OCI-LY1 (cell line): ENCODE measurements at regions not wholly inside any gene's neighbourhood (a gene's known extent, or its start where the extent isn't known, plus 50 kb on each side); places are given as distances from the start of the nearest gene placed in this dataset.

Source experiments
- H2AFZ ChIP-seq: fragments of 200-600 bp; sonication (generic), shearing (Covaris generic); 2 replicates; pipeline ENCODE4 v1.6.0; 2014; ENCODE audit warnings: antibody characterized with exemption, mild to moderate bottlenecking, low read length
- H3F3A ChIP-seq: fragments of 200-600 bp; sonication (generic), shearing (Covaris generic); 2 replicates; pipeline ENCODE4 v1.6.0; 2014; ENCODE audit warnings: mild to moderate bottlenecking, antibody characterized with exemption, low read length, moderate library complexity; ENCODE audit not compliant: insufficient read depth
- H3K27ac ChIP-seq: fragments of 200-600 bp; sonication (generic); 2 replicates; pipeline ENCODE4 v1.5.1; 2014; ENCODE audit warnings: low read length, mixed run types, mild to moderate bottlenecking, low read depth; ENCODE audit not compliant: poor library complexity, severe bottlenecking
- H3K27me3 ChIP-seq: fragments of 200-600 bp; sonication (generic); 2 replicates; pipeline ENCODE4 v1.6.0; 2014; ENCODE audit warnings: antibody characterized with exemption, mild to moderate bottlenecking, low read length, moderate library complexity; ENCODE audit not compliant: insufficient read depth
- H3K36me3 ChIP-seq: fragments of 200-600 bp; sonication (generic); 2 replicates; pipeline ENCODE4 v1.6.1; 2014; ENCODE audit warnings: mild to moderate bottlenecking, antibody characterized with exemption, low read length, moderate library complexity, mixed read lengths; ENCODE audit not compliant: insufficient read depth
- H3K4me1 ChIP-seq: fragments of 200-600 bp; sonication (generic); 2 replicates; pipeline ENCODE4 v1.5.1; 2014; ENCODE audit warnings: mild to moderate bottlenecking, low read length, moderate library complexity; ENCODE audit not compliant: insufficient read depth, severe bottlenecking
- H3K4me2 ChIP-seq: fragments of 200-600 bp; sonication (generic), shearing (Covaris generic); 2 replicates; pipeline ENCODE4 v1.6.1; 2014; ENCODE audit warnings: low read length
- H3K4me3 ChIP-seq: fragments of 200-600 bp; sonication (generic); 2 replicates; pipeline ENCODE4 v1.5.1; 2014; ENCODE audit warnings: low read length, low read depth, mild to moderate bottlenecking, mixed read lengths; ENCODE audit not compliant: poor library complexity, severe bottlenecking
- H3K79me2 ChIP-seq: fragments of 200-600 bp; shearing (Covaris generic); 2 replicates; pipeline ENCODE4 v1.6.1; 2016; ENCODE audit warnings: mixed run types, low read length, mixed read lengths; ENCODE audit not compliant: insufficient read depth
- H3K9ac ChIP-seq: fragments of 200-600 bp; sonication (generic), shearing (Covaris generic); 2 replicates; pipeline ENCODE4 v1.6.1; 2014; ENCODE audit warnings: mild to moderate bottlenecking, low read length, mixed read lengths
- H3K9me2 ChIP-seq: fragments of 200-600 bp; sonication (generic), shearing (Covaris generic); 2 replicates; pipeline ENCODE4 v1.6.1; 2014; ENCODE audit warnings: low read depth, mild to moderate bottlenecking, low read length, mixed read lengths
- H3K9me3 ChIP-seq: fragments of 200-600 bp; shearing (Covaris generic); 2 replicates; pipeline ENCODE4 v1.6.1; 2014; ENCODE audit warnings: low read length, mixed read lengths
- H4K20me1 ChIP-seq: fragments of 200-600 bp; sonication (generic), shearing (Covaris generic); 2 replicates; pipeline ENCODE4 v1.6.0; 2016; ENCODE audit warnings: mild to moderate bottlenecking, low read length; ENCODE audit not compliant: insufficient read depth
- EZH2 ChIP-seq: fragments of 200-600 bp; sonication (generic), shearing (Covaris generic); IDR thresholded peaks from 2 replicates; pipeline ENCODE4 v1.8.0; 2017; ENCODE audit warnings: borderline replicate concordance, mixed run types, mild to moderate bottlenecking, antibody characterized with exemption, low read length, moderate library complexity, mixed read lengths
- TF ChIP-seq, protein P1 (sequence below): fragments of 200-600 bp; sonication (generic), shearing (Covaris generic); IDR thresholded peaks from 2 replicates; pipeline ENCODE4 v1.5.1; 2017; ENCODE audit warnings: mild to moderate bottlenecking, antibody characterized with exemption, low read length, moderate library complexity, mixed read lengths

DNA sequence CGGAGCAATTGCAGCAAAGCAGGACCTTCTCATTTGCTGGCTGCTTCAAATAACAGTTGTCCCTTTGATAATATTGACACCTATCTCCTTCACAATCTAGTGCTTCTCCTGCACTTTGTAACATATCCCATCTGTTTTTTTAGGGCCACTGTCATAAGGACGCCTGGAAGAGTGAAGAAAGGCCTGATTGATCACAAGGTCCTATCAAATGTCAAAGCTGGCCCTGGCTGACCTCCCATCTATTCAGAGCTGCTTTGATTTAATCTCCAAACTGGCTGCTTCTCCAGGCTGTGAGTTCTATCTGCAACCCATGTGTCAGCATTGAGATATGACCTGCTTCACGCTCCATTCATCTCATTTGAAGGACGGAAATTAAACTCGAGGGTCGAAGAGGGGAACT is 601.2 kb upstream of the KCNMB2 start:
- Histone ChIP-seq H3K36me3 (no peaks in the 10 kb centered on the region), H3K27me3 (no peaks in the 10 kb centered on the region), H3K4me1 (no peaks in the 10 kb centered on the region), H4K20me1 (no peaks in the 10 kb centered on the region), H3K9ac (no peak overlapping the region), H3K79me2 (no peaks in the 10 kb centered on the region), H3K27ac (no peak overlapping the region), H2AFZ (no peak overlapping the region), H3K9me2 (no peaks in the 10 kb centered on the region), H3F3A (no peaks in the 10 kb centered on the region), H3K9me3 (no peaks in the 10 kb centered on the region), H3K4me3 (no peak overlapping the region), H3K4me2 (no peak overlapping the region)
- no peak for TF ChIP-seq EZH2
- TF ChIP-seq, protein P1, sequence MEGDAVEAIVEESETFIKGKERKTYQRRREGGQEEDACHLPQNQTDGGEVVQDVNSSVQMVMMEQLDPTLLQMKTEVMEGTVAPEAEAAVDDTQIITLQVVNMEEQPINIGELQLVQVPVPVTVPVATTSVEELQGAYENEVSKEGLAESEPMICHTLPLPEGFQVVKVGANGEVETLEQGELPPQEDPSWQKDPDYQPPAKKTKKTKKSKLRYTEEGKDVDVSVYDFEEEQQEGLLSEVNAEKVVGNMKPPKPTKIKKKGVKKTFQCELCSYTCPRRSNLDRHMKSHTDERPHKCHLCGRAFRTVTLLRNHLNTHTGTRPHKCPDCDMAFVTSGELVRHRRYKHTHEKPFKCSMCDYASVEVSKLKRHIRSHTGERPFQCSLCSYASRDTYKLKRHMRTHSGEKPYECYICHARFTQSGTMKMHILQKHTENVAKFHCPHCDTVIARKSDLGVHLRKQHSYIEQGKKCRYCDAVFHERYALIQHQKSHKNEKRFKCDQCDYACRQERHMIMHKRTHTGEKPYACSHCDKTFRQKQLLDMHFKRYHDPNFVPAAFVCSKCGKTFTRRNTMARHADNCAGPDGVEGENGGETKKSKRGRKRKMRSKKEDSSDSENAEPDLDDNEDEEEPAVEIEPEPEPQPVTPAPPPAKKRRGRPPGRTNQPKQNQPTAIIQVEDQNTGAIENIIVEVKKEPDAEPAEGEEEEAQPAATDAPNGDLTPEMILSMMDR: no peak

DNA sequence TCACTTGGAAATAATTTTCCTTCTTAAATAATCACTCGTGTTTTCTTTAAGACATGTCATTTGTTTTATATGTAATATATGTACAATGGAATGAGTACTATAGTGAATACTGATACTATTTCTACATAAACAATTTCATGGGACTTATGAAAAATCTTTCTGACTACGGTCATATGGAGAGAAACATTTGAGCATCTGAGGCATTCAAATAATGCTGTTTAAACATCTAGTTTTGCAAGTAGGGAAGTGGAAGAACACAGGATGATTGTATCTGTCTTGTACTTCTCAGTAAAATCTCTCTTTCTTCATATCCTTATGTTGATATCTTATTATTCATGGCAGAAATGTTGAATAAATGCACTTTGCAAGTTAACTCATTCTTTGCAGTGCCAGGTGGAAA is 599.5 kb upstream of the KCNMB2 start:
- H4K20me1 ChIP-seq: no peaks in the 10 kb centered on the region
- H3K36me3 ChIP-seq: no peaks in the 10 kb centered on the region
- TF ChIP-seq, protein P1: no peak
- no peak for TF ChIP-seq EZH2
- H3K4me3 ChIP-seq: no peak overlapping the region
- no peak overlapping the region for H3K27ac ChIP-seq
- H3K27me3 ChIP-seq: no peaks in the 10 kb centered on the region
- no peaks in the 10 kb centered on the region for H3F3A ChIP-seq
- no peaks in the 10 kb centered on the region for H3K9me2 ChIP-seq
- no peaks in the 10 kb centered on the region for H3K4me1 ChIP-seq
- no peak overlapping the region for H2AFZ ChIP-seq
- H3K79me2 ChIP-seq: no peaks in the 10 kb centered on the region
- no peaks in the 10 kb centered on the region for H3K9me3 ChIP-seq
- H3K4me2 ChIP-seq: no peak overlapping the region
- H3K9ac ChIP-seq: no peak overlapping the region

GRCh38 chr3:177942911-177943310 is 593.3 kb upstream of the KCNMB2 start:
- Histone ChIP-seq H3K4me3 (no peak overlapping the region), H3K9me2 (no peaks in the 10 kb centered on the region), H3K79me2 (no peaks in the 10 kb centered on the region), H3K27ac (no peak overlapping the region), H3F3A (no peaks in the 10 kb centered on the region), H3K27me3 (no peaks in the 10 kb centered on the region), H3K36me3 (no peaks in the 10 kb centered on the region), H2AFZ (no peak overlapping the region), H3K9me3 (no peaks in the 10 kb centered on the region), H3K4me2 (no peak overlapping the region), H3K9ac (no peak overlapping the region), H3K4me1 (no peaks in the 10 kb centered on the region), H4K20me1 (no peaks in the 10 kb centered on the region)
- TF ChIP-seq, protein P1: no peak
- no peak for TF ChIP-seq EZH2
